ENCODE measurements at regions not wholly inside any gene's neighbourhood (a gene's known extent, or its start where the extent isn't known, plus 50 kb on each side); places are given as distances from the start of the nearest gene placed in this dataset.
A peak's percentile ranks its signal among the peaks of the same experiment; 100 is the strongest.

GRCh38 chr18:24545651-24546050 lies 85.2 kb downstream of the HRH4 start:
- no peak for DNase-seq (ENCODE audit: low read depth)
- TF ChIP-seq CTCF (conservative IDR thresholded peaks at IDR 0.05; ENCODE audit: low read depth, low read length): no peak
- no peak overlapping the region for H3K4me3 ChIP-seq (ENCODE audit: low read depth, low read length)

- no peak overlapping the region for H3K4me3 ChIP-seq (ENCODE audit: low read depth, low read length)
- no peak for TF ChIP-seq CTCF (conservative IDR thresholded peaks at IDR 0.05; ENCODE audit: low read depth, low read length)
- DNase-seq (ENCODE audit: low read depth): peak; percentile 1
Observed at GRCh38 chr18:24546307-24546706, 85.9 kb downstream of the HRH4 start.

- TF ChIP-seq CTCF (conservative IDR thresholded peaks at IDR 0.05; ENCODE audit: low read depth, low read length): no peak
- DNase-seq (ENCODE audit: low read depth): no peak
- H3K4me3 ChIP-seq (ENCODE audit: low read depth, low read length): no peak overlapping the region
Observed at GRCh38 chr18:24548583-24548982, 88.1 kb downstream of the HRH4 start.

- TF ChIP-seq CTCF (conservative IDR thresholded peaks at IDR 0.05; ENCODE audit: low read depth, low read length): no peak
- no peak for DNase-seq (ENCODE audit: low read depth)
- no peak overlapping the region for H3K4me3 ChIP-seq (ENCODE audit: low read depth, low read length)
Observed at GRCh38 chr18:24552218-24552617, 91.8 kb downstream of the HRH4 start.

- TF ChIP-seq CTCF (conservative IDR thresholded peaks at IDR 0.05; ENCODE audit: low read depth, low read length): no peak
- no peak for DNase-seq (ENCODE audit: low read depth)
- no peak overlapping the region for H3K4me3 ChIP-seq (ENCODE audit: low read depth, low read length)
Observed at GRCh38 chr18:24553571-24554285, 93.3 kb downstream of the HRH4 start.

GRCh38 chr18:24558403-24558802 lies 98.0 kb downstream of the HRH4 start:
- no peak for DNase-seq (ENCODE audit: low read depth)
- no peak overlapping the region for H3K4me3 ChIP-seq (ENCODE audit: low read depth, low read length)
- TF ChIP-seq CTCF (conservative IDR thresholded peaks at IDR 0.05; ENCODE audit: low read depth, low read length): no peak

GRCh38 chr18:24559526-24559925 lies 99.1 kb downstream of the HRH4 start:
- no peak for TF ChIP-seq CTCF (conservative IDR thresholded peaks at IDR 0.05; ENCODE audit: low read depth, low read length)
- no peak for DNase-seq (ENCODE audit: low read depth)

More at GRCh38 chr18:24559526-24559925, 99.1 kb downstream of the HRH4 start:
- no peak overlapping the region for H3K4me3 ChIP-seq (ENCODE audit: low read depth, low read length)
